ENCODE measurements at regions not wholly inside any gene's neighbourhood (a gene's known extent, or its start where the extent isn't known, plus 50 kb on each side); places are given as distances from the start of the nearest gene placed in this dataset.

GRCh38 chr12:115583591-115583990 lies 693.9 kb downstream of the MED13L start:
- TF ChIP-seq CTCF (conservative IDR thresholded peaks at IDR 0.05; ENCODE audit: low read length) (no peak), EZH2phosphoT487 (IDR thresholded peaks at IDR 0.05; ENCODE audit: borderline replicate concordance) (no peak)

All from Loucy (cell line).